Body of pancreas (tissue), 4 donors: ENCODE measurements at regions not wholly inside any gene's neighbourhood (a gene's known extent, or its start where the extent isn't known, plus 50 kb on each side); places are given as distances from the start of the nearest gene placed in this dataset.

Source experiments
- CTCF ChIP-seq, 7 experiments: fragments of 450-650 bp in 4 of 7; fragments of 200-600 bp in 3 of 7; sonication (generic) in 3 of 7; IDR thresholded peaks; one replicate each; pipeline ENCODE4 v1.5.1; 2016 to 2019; ENCODE audit warnings: antibody characterized with exemption in 7 of 7
- POLR2A ChIP-seq, 3 donors: fragments of 450-650 bp; IDR thresholded peaks; one replicate each; pipeline ENCODE4 v1.6.1; 2016; ENCODE audit warnings: antibody characterized with exemption in 3 of 3, mild to moderate bottlenecking in 2 of 3

- TF ChIP-seq CTCF (IDR thresholded peaks at IDR 0.05) (peak; percentile 87 to 100 (median 99)), POLR2A (IDR thresholded peaks at IDR 0.05) (no peak)
Measured at GRCh38 chr3:46078712-46079400, 51.6 kb upstream of the XCR1 start.
